IMR-90 (cell line): ENCODE measurements at regions not wholly inside any gene's neighbourhood (a gene's known extent, or its start where the extent isn't known, plus 50 kb on each side); places are given as distances from the start of the nearest gene placed in this dataset.

Experiments
- ATAC-seq: fragments of 200-7000 bp; cut with Tn5 transposase; 2 replicates; pipeline ENCODE4 v1.9.1; 2020; ENCODE audit warnings: low read depth, mild to moderate bottlenecking, moderate library complexity
- BruUV-seq: library from RNA; stranded (reverse); fragments of 400-500 nt; replicated peaks from 2 replicates; lab custom pipeline; 2021; lab: Mats Ljungman, UMichigan
- CTCF ChIA-PET: fragments of 300-600 bp; formaldehyde crosslinking; extraction: SDS; loops from one replicate; lab custom pipeline; 2021; ENCODE audit warnings: antibody characterized with exemption; lab: Yijun Ruan, JAX
- POLR2A ChIA-PET: fragments of 300-600 bp; sonication (Branson Sonifier 250); formaldehyde crosslinking; loops from one replicate; lab custom pipeline; 2022; ENCODE audit warnings: antibody characterized with exemption; ENCODE audit not compliant: unreplicated experiment; lab: Charles Lee
- DNase-seq: peaks from one replicate; pipeline ENCODE4 v3.0.0; 2013
- H2AFZ ChIP-seq: replicated peaks from 2 replicates; pipeline ENCODE3; 2013; ENCODE audit warnings: low read length, mild to moderate bottlenecking; ENCODE audit not compliant: poor library complexity
- H2AK5ac ChIP-seq: 2 replicates; pipeline ENCODE4 v1.6.1; 2013; ENCODE audit warnings: low read depth, low read length, inconsistent platforms
- H2AK9ac ChIP-seq: replicated peaks from 2 replicates; pipeline ENCODE3; 2013; ENCODE audit warnings: mild to moderate bottlenecking, low read depth, low read length, moderate library complexity; ENCODE audit not compliant: poor library complexity
- H2BK120ac ChIP-seq: 2 replicates; pipeline ENCODE4 v1.6.1; 2013; ENCODE audit warnings: low read depth, low read length, inconsistent platforms
- H2BK15ac ChIP-seq: 3 replicates; pipeline ENCODE4 v1.6.1; 2013; ENCODE audit warnings: low read depth, low read length, inconsistent platforms
- H2BK20ac ChIP-seq: 2 replicates; pipeline ENCODE4 v1.6.1; 2013; ENCODE audit warnings: low read depth, mild to moderate bottlenecking, inconsistent platforms, low read length, moderate library complexity
- H2BK5ac ChIP-seq: 2 replicates; pipeline ENCODE4 v1.6.1; 2013; ENCODE audit warnings: mild to moderate bottlenecking, low read depth, low read length, inconsistent platforms; ENCODE audit not compliant: poor library complexity, severe bottlenecking
- H3K14ac ChIP-seq: replicated peaks from 2 replicates; pipeline ENCODE4 v1.6.1; 2013; ENCODE audit warnings: low read depth, low read length, inconsistent platforms
- H3K18ac ChIP-seq: 2 replicates; pipeline ENCODE4 v1.6.1; 2013; ENCODE audit warnings: low read depth, low read length, control low read depth
- H3K23ac ChIP-seq: 2 replicates; pipeline ENCODE4 v1.6.1; 2013; ENCODE audit warnings: low read depth, low read length, inconsistent platforms
- H3K27ac ChIP-seq: 2 replicates; pipeline ENCODE4 v1.5.1; 2013; ENCODE audit warnings: mild to moderate bottlenecking, control low read depth, low read length; ENCODE audit not compliant: insufficient read depth
- H3K27me3 ChIP-seq: 2 replicates; pipeline ENCODE4 v1.6.1; 2013; ENCODE audit warnings: low read length; ENCODE audit not compliant: control insufficient read depth, insufficient read depth
- H3K36me3 ChIP-seq: 2 replicates; pipeline ENCODE4 v1.6.1; 2013; ENCODE audit warnings: low read length, mixed read lengths; ENCODE audit not compliant: control insufficient read depth, insufficient read depth
- H3K4ac ChIP-seq: 2 replicates; pipeline ENCODE4 v1.6.1; 2013; ENCODE audit warnings: low read depth, low read length, inconsistent platforms
- H3K4me1 ChIP-seq: 2 replicates; pipeline ENCODE4 v1.6.1; 2013; ENCODE audit warnings: low read length, mixed read lengths; ENCODE audit not compliant: control insufficient read depth, insufficient read depth
- H3K4me2 ChIP-seq: 2 replicates; pipeline ENCODE4 v1.6.1; 2013; ENCODE audit warnings: low read depth, mild to moderate bottlenecking, control low read depth, low read length, moderate library complexity
- H3K4me3 ChIP-seq: 2 replicates; pipeline ENCODE4 v1.5.1; 2013; ENCODE audit warnings: low read depth, mild to moderate bottlenecking, control low read depth, low read length, moderate library complexity; ENCODE audit not compliant: insufficient read depth
- H3K56ac ChIP-seq: 2 replicates; pipeline ENCODE4 v1.6.1; 2013; ENCODE audit warnings: low read length, inconsistent platforms; ENCODE audit not compliant: insufficient read depth; ENCODE audit errors: extremely low read depth
- H3K79me1 ChIP-seq, 2 experiments: 2 replicates each; pipeline ENCODE4 v1.6.1; 2013; ENCODE audit warnings: low read length in 2 of 2, inconsistent platforms in 1 of 2, low read depth in 1 of 2
- H3K9ac ChIP-seq: 2 replicates; pipeline ENCODE4 v1.6.1; 2013; ENCODE audit warnings: low read depth, low read length, control low read depth
- H3K9me1 ChIP-seq: 2 replicates; pipeline ENCODE4 v1.6.1; 2013; ENCODE audit warnings: low read length, inconsistent platforms; ENCODE audit not compliant: insufficient read depth
- H3K9me3 ChIP-seq: 2 replicates; pipeline ENCODE4 v1.6.1; 2013; ENCODE audit warnings: low read length; ENCODE audit not compliant: control insufficient read depth, insufficient read depth
- H4K20me1 ChIP-seq: 2 replicates; pipeline ENCODE4 v1.6.1; 2013; ENCODE audit warnings: low read length, inconsistent platforms; ENCODE audit not compliant: insufficient read depth
- H4K5ac ChIP-seq: 2 replicates; pipeline ENCODE4 v1.6.1; 2013; ENCODE audit warnings: mild to moderate bottlenecking, low read depth, low read length, control low read depth
- H4K8ac ChIP-seq, 2 experiments: 2 replicates each; pipeline ENCODE4 v1.6.1; 2013; ENCODE audit warnings: low read depth in 2 of 2, low read length in 2 of 2, control low read depth in 1 of 2, inconsistent platforms in 1 of 2
- H4K91ac ChIP-seq: 2 replicates; pipeline ENCODE4 v1.6.1; 2013; ENCODE audit warnings: low read depth, low read length, inconsistent platforms; ENCODE audit not compliant: insufficient read depth
- BHLHE40 ChIP-seq: fragments of 150-350 bp; IDR thresholded peaks from 2 replicates; pipeline ENCODE4 v1.6.1; 2016; ENCODE audit warnings: mild to moderate bottlenecking, low read depth, low read length
- CEBPB ChIP-seq: IDR thresholded peaks from 2 replicates; pipeline ENCODE4 v1.6.1; 2012; ENCODE audit warnings: low read depth, low read length, improper control_type of control experiment
- CHD1 ChIP-seq: IDR thresholded peaks from 2 replicates; pipeline ENCODE4 v1.6.1; 2012; ENCODE audit warnings: low read depth, low read length, improper control_type of control experiment
- FOS ChIP-seq: fragments of 150-350 bp; IDR thresholded peaks from 2 replicates; pipeline ENCODE4 v1.6.1; 2016; ENCODE audit warnings: low read depth, low read length
- MAFK ChIP-seq: IDR thresholded peaks from 2 replicates; pipeline ENCODE4 v1.6.1; 2012; ENCODE audit warnings: low read depth, low read length, improper control_type of control experiment
- MAZ ChIP-seq: IDR thresholded peaks from 2 replicates; pipeline ENCODE4 v1.6.1; 2012; ENCODE audit warnings: low read depth, mild to moderate bottlenecking, low read length, improper control_type of control experiment, moderate library complexity, borderline replicate concordance
- NFE2L2 ChIP-seq: fragments of 150-350 bp; IDR thresholded peaks from 2 replicates; pipeline ENCODE4 v1.6.1; 2016; ENCODE audit warnings: low read depth, mild to moderate bottlenecking, low read length
- POLR2A ChIP-seq: IDR thresholded peaks from 2 replicates; pipeline ENCODE4 v1.6.1; 2012; ENCODE audit warnings: mild to moderate bottlenecking, low read depth, low read length
- RAD21 ChIP-seq: IDR thresholded peaks from 2 replicates; pipeline ENCODE4 v1.6.1; 2012; ENCODE audit warnings: low read length, improper control_type of control experiment
- RCOR1 ChIP-seq: IDR thresholded peaks from 2 replicates; pipeline ENCODE4 v1.6.1; 2012; ENCODE audit warnings: mild to moderate bottlenecking, low read length, improper control_type of control experiment; ENCODE audit not compliant: insufficient replicate concordance
- RFX5 ChIP-seq: IDR thresholded peaks from 2 replicates; pipeline ENCODE4 v1.8.0; 2012; ENCODE audit warnings: low read depth, mild to moderate bottlenecking, low read length, moderate library complexity
- SMC3 ChIP-seq: fragments of 150-350 bp; IDR thresholded peaks from 2 replicates; pipeline ENCODE4 v1.6.1; 2016; ENCODE audit warnings: low read depth, mild to moderate bottlenecking, antibody characterized with exemption, low read length, moderate library complexity
- WGBS, 2 experiments: methylation state at CpG; one replicate each; pipeline versions ENCODE4 v1.1.5 to v1.1.7; 2013; ENCODE audit warnings: missing lambda C conversion rate in 2 of 2; ENCODE audit not compliant: insufficient read length in 1 of 2; ENCODE audit errors: extremely low coverage in 2 of 2; 5-methylcytosine and 5-hydroxymethylcytosine counted together
- dilution Hi-C: fragments of 300-500 bp; cut with HindIII; formaldehyde crosslinking; loops from one replicate; pipeline ENCODE4 v1.14.3; 2018; ENCODE audit warnings: low sequenced_read_pairs; ENCODE audit not compliant: unreplicated experiment
- in situ Hi-C: fragments of 300-500 bp; cut with MboI; formaldehyde crosslinking; loops from 3 replicates; pipeline ENCODE4 v1.14.3; 2019; ENCODE audit warnings: low sequenced_read_pairs, inconsistent platforms, mixed read lengths
- intact Hi-C: fragments of 100-400 bp; cut with micrococcal nuclease; formaldehyde crosslinking; loops from 2 replicates; pipeline ENCODE4 v1.10.0; 2022
- TF ChIP-seq, protein P1 (sequence below): fragments of 150-350 bp; IDR thresholded peaks from 2 replicates; pipeline ENCODE4 v1.6.1; 2016; ENCODE audit warnings: low read depth, mild to moderate bottlenecking, low read length, moderate library complexity, borderline replicate concordance
- TF ChIP-seq, protein P2 (sequence below): fragments of 150-350 bp; IDR thresholded peaks from 2 replicates; pipeline ENCODE4 v1.6.1; 2017; ENCODE audit warnings: mild to moderate bottlenecking, antibody characterized with exemption, low read length, low read depth

DNA sequence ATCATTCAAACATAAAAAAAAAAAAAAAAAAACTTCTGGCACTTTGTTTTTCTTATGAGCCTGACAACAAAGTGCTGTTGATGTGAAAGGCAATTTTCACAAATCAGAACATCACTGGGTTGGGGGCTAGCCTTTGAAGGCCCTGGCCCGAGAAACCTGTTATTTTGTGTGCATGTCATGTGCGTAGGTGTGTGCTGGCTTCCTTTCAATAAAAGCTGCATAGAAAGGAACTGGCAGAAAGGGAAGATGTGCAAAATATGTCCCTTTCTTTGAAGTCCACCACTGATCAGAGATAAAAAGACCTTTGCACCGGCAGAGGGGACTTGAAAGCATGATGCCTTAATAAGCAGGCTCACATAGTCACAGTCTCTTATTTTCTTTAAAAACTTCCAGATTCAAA, 170.8 kb upstream of the RASGEF1B start:
- H2AK9ac ChIP-seq, result no peak overlapping the region
- POLR2A ChIA-PET, result no interaction called here

More for the DNA sequence above, 170.8 kb upstream of the RASGEF1B start:
- H2AK5ac ChIP-seq, result no peak overlapping the region
- H3K4ac ChIP-seq, result no peak overlapping the region
- no peak overlapping the region for H3K56ac ChIP-seq
- no peaks in the 10 kb centered on the region for H3K36me3 ChIP-seq
- no peaks in the 10 kb centered on the region for H3K4me1 ChIP-seq
- in situ Hi-C loops, result no loop called here
- H3K4me2 ChIP-seq, result no peak overlapping the region
- no peak overlapping the region for H3K9ac ChIP-seq
- no TSS peak for BruUV-seq
- no peak overlapping the region for H3K23ac ChIP-seq
- dilution Hi-C loops, result no loop called here
- no peak overlapping the region for H2BK5ac ChIP-seq
- H3K9me1 ChIP-seq, result no peaks in the 10 kb centered on the region
- DNase-seq (no peak), ATAC-seq (no peak)
- H2AFZ ChIP-seq, result no peak overlapping the region
- WGBS, 2 experiments, result 10% methylated on average over 2 of the region's 3 CpGs; no CpG with 5 or more reads in 1 of the 2 experiments
- no peak overlapping the region for H3K27ac ChIP-seq
- H4K91ac ChIP-seq, result no peak overlapping the region
- no peak for TF ChIP-seq RFX5
- TF ChIP-seq, protein P1, sequence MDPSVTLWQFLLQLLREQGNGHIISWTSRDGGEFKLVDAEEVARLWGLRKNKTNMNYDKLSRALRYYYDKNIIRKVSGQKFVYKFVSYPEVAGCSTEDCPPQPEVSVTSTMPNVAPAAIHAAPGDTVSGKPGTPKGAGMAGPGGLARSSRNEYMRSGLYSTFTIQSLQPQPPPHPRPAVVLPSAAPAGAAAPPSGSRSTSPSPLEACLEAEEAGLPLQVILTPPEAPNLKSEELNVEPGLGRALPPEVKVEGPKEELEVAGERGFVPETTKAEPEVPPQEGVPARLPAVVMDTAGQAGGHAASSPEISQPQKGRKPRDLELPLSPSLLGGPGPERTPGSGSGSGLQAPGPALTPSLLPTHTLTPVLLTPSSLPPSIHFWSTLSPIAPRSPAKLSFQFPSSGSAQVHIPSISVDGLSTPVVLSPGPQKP, result no peak
- TF ChIP-seq MAFK, result no peak
- no peak for TF ChIP-seq CHD1
- TF ChIP-seq, protein P2, sequence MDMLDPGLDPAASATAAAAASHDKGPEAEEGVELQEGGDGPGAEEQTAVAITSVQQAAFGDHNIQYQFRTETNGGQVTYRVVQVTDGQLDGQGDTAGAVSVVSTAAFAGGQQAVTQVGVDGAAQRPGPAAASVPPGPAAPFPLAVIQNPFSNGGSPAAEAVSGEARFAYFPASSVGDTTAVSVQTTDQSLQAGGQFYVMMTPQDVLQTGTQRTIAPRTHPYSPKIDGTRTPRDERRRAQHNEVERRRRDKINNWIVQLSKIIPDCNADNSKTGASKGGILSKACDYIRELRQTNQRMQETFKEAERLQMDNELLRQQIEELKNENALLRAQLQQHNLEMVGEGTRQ, result no peak
- TF ChIP-seq BHLHE40, result no peak
- no peak for TF ChIP-seq FOS
- TF ChIP-seq MAZ, result no peak
- no peak for TF ChIP-seq RCOR1
- TF ChIP-seq POLR2A, result no peak
- no peak for TF ChIP-seq RAD21
- no peak for TF ChIP-seq CEBPB
- TF ChIP-seq SMC3, result no peak
- TF ChIP-seq NFE2L2, result no peak
- H2BK20ac ChIP-seq, result no peak overlapping the region
- no peak overlapping the region for H2BK15ac ChIP-seq
- H3K4me3 ChIP-seq, result no peak overlapping the region
- H3K18ac ChIP-seq, result no peak overlapping the region
- no peaks in the 10 kb centered on the region for H3K79me1 ChIP-seq
- H4K20me1 ChIP-seq, result no peaks in the 10 kb centered on the region
- CTCF ChIA-PET, result no interaction called here
- intact Hi-C loops, result no loop called here
- no peaks in the 10 kb centered on the region for H3K27me3 ChIP-seq
- H4K8ac ChIP-seq, result no peak overlapping the region
- H2BK120ac ChIP-seq, result no peak overlapping the region
- no peaks in the 10 kb centered on the region for H3K9me3 ChIP-seq
- no peak overlapping the region for H3K14ac ChIP-seq
- no peak overlapping the region for H4K5ac ChIP-seq
